ENCODE measurements at regions not wholly inside any gene's neighbourhood (a gene's known extent, or its start where the extent isn't known, plus 50 kb on each side); places are given as distances from the start of the nearest gene placed in this dataset.

GRCh38 chr6:134866563-134866962 is 83.3 kb downstream of the ALDH8A1 start:
- H3K4me3 Mint-ChIP-seq: no peak overlapping the region
- H3K9me3 Mint-ChIP-seq: no peaks in the 10 kb centered on the region
- CTCF ChIA-PET: interaction anchor here (1.3 to 1.5 kb wide), 2 partner anchors 16 to 743 kb away, joined by 4 to 5 read pairs; no protein-coding TSS in a partner anchor
- no peak overlapping the region for H3K27ac Mint-ChIP-seq
- H3K27me3 Mint-ChIP-seq: peaks cover 1% of the 10 kb centered on the region
- intact Hi-C loops (cut with micrococcal nuclease): no loop called here
- DNase-seq: no peak
- H3K36me3 Mint-ChIP-seq: no peaks in the 10 kb centered on the region
- POLR2A ChIA-PET: no interaction called here
- H3K4me1 Mint-ChIP-seq (ENCODE audit: low read depth): peaks cover 9% of the 10 kb centered on the region

DNA sequence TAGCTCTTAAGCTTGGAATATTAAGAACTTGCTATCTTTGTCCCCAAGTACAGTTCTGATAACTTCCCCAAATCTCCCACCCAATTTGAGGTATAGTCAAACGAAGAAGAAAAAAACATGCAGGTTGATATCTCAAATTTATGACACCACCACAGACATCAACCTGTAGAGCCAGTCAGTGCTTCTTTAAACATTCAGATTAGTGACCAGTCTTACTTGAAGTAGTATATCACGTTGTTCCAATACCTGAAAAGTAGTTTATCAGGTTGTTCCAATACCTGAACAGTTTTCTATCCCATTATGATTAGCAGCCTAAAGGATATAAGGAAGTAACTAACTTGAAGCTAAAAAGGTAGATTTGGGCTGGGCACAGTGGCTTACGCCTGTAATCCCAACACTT is 85.3 kb downstream of the ALDH8A1 start:
- H3K27me3 Mint-ChIP-seq: peaks cover 1% of the 10 kb centered on the region
- H3K4me1 Mint-ChIP-seq (ENCODE audit: low read depth): no peaks in the 10 kb centered on the region
- H3K9me3 Mint-ChIP-seq: no peaks in the 10 kb centered on the region
- H3K27ac Mint-ChIP-seq: no peak overlapping the region
- intact Hi-C loops (cut with micrococcal nuclease): no loop called here
- no peak for DNase-seq
- H3K36me3 Mint-ChIP-seq: no peaks in the 10 kb centered on the region
- POLR2A ChIA-PET: no interaction called here
- no peak overlapping the region for H3K4me3 Mint-ChIP-seq
- CTCF ChIA-PET: interaction anchor here (1.6 kb wide), 1 partner anchor 18 kb away, joined by 4 read pairs; no protein-coding TSS in a partner anchor

- Mint-ChIP-seq H3K9me3 (no peaks in the 10 kb centered on the region), H3K4me1 (ENCODE audit: low read depth) (no peaks in the 10 kb centered on the region), H3K4me3 (no peak overlapping the region), H3K27me3 (peaks cover 1% of the 10 kb centered on the region), H3K27ac (no peak overlapping the region), H3K36me3 (no peaks in the 10 kb centered on the region)
- no peak for DNase-seq
- POLR2A ChIA-PET: no interaction called here
- intact Hi-C loops (cut with micrococcal nuclease): no loop called here
- CTCF ChIA-PET: interaction anchor here (1.1 to 1.6 kb wide), 2 partner anchors 11 to 19 kb away, joined by 3 to 4 read pairs; no protein-coding TSS in a partner anchor
These were observed 86.0 kb downstream of the ALDH8A1 start for GRCh38 chr6:134863763-134864510.

DNA sequence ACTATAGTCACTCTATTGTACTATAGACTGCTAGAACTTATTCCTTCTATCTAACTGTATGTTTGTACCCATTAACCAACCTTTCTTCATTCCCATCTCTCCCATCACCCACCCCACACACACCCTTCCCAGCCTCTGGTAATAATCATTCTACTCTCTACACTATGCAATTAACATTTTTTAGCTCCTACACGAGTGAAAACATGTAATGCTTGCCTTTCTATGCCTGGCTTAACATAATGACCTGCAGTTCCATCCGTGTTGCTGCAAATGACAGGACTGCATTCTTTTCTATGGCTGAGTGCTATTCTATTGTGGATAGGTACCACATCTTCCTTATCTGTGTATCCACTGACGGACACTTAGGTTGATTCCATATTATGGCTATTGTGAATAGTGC is 95.5 kb downstream of the ALDH8A1 start:
- H3K9me3 Mint-ChIP-seq: no peaks in the 10 kb centered on the region
- H3K4me1 Mint-ChIP-seq (ENCODE audit: low read depth): no peaks in the 10 kb centered on the region
- H3K27me3 Mint-ChIP-seq: peaks cover 3% of the 10 kb centered on the region
- H3K36me3 Mint-ChIP-seq: no peaks in the 10 kb centered on the region
- POLR2A ChIA-PET: no interaction called here
- H3K4me3 Mint-ChIP-seq: no peak overlapping the region
- no peak overlapping the region for H3K27ac Mint-ChIP-seq
- intact Hi-C loops (cut with micrococcal nuclease): no loop called here
- DNase-seq: no peak
- CTCF ChIA-PET: interaction anchor here (1.1 to 1.2 kb wide), 2 partner anchors 29 to 86 kb away, joined by 3 read pairs; no protein-coding TSS in a partner anchor

DNA sequence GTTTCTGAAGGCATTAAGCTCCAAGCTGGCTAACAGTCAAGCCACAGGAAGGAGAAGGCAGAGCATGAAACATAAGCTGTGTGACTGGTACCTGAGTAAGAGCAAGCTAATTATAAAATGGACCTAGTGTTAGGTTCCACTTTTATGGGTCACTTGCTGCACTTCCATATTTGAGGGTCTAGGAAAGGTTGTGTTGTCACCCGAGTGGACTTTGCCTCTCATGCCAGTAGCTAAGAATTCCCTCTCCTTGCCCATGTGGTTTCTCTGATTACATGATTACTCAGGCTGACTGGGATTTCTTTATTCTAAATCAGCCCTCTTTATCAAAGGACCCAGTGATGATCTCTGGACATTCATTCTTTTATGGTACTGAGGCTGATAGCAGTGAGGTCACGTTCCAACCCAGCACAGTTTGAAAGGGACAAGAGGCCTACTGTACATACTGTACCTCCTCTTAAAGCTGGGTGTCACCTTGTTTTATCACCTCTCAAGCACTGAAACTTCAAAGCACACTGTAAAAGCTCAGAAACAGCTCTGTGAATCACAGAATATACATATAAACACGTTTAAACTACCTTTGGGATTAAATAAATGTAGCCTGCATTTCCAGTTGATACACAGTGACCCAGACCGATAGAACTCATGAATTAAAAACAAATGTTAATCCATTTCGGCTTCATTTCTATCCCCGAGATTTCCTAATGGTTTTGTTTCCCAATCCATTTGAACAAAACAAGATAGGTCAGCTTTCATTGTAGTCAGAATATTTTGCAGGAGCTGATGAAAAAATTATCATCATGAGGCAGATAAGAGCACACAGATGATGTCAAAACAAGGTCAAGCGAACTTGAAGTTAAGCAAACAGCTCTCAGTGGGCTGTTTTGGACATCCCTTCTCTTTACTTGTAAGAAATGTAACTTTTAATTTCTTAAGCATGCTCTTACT is 96.5 kb downstream of the ALDH8A1 start:
- Mint-ChIP-seq H3K4me3 (no peak overlapping the region), H3K4me1 (ENCODE audit: low read depth) (no peaks in the 10 kb centered on the region), H3K36me3 (no peaks in the 10 kb centered on the region), H3K27ac (no peak overlapping the region), H3K27me3 (peaks cover 3% of the 10 kb centered on the region), H3K9me3 (no peaks in the 10 kb centered on the region)
- CTCF ChIA-PET: interaction anchor here (0.5 to 1.2 kb wide), 6 partner anchors 10 to 730 kb away, joined by 3 to 4 read pairs (median 3); no protein-coding TSS in a partner anchor
- DNase-seq: no peak
- intact Hi-C loops (cut with micrococcal nuclease): no loop called here
- POLR2A ChIA-PET: no interaction called here

DNA sequence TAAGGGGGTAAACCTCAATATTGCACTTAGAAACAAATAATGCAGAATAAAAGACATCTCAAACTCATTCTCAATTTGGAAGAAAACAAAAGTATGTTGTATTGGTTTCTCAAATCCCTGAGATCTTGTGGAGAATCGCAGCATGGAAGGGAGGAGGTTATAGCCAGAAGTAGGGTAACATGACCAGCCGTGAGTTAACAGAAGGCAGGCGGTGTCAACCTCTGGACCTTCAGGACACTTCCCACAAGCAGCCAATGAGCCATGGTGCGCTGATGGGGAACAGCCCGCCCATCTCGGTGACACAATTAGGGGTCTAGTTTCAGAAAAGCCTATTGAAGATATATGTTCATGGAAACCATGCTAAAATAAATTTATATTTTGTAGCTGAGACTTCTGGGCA is 98.4 kb downstream of the ALDH8A1 start:
- DNase-seq: no peak
- intact Hi-C loops (cut with micrococcal nuclease): no loop called here
- no peaks in the 10 kb centered on the region for H3K36me3 Mint-ChIP-seq
- ChIA-PET CTCF (no interaction called here), POLR2A (no interaction called here)
- peaks cover 3% of the 10 kb centered on the region for H3K27me3 Mint-ChIP-seq
- H3K4me3 Mint-ChIP-seq: no peak overlapping the region
- H3K9me3 Mint-ChIP-seq: no peaks in the 10 kb centered on the region
- no peaks in the 10 kb centered on the region for H3K4me1 Mint-ChIP-seq (ENCODE audit: low read depth)
- H3K27ac Mint-ChIP-seq: no peak overlapping the region

DNA sequence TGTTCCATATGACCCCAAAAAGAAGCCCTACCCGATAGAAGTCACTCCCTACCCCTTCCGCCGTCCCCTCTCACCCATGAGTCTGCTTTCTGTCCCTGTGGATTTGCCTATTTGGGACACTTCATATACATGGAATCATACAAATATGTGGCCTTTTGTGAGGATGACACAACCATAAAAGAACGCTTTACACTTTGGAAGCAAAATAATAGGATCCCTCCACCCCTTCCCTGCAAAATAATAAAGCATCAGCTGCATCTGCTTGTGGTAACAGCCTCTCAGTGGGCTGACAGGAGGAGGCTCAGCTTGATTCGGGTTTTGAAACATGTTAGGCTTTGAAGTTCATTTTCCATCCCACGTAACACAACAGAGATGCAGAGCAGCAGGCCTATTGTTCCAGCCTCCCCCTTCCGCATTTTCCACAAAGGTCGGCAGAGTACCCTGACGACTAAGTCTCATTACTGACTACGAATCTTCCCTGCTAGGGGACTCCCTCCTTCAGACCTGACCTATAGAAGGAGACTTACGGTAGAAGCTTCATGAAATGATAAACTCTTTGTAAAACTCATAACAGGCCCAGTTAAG is 99.1 kb downstream of the ALDH8A1 start:
- peaks cover 3% of the 10 kb centered on the region for H3K27me3 Mint-ChIP-seq
- intact Hi-C loops (cut with micrococcal nuclease): no loop called here
- no peak for DNase-seq
- POLR2A ChIA-PET: no interaction called here
- CTCF ChIA-PET: no interaction called here
- H3K4me1 Mint-ChIP-seq (ENCODE audit: low read depth): no peaks in the 10 kb centered on the region
- H3K4me3 Mint-ChIP-seq: no peak overlapping the region
- H3K27ac Mint-ChIP-seq: no peak overlapping the region
- no peaks in the 10 kb centered on the region for H3K9me3 Mint-ChIP-seq
- H3K36me3 Mint-ChIP-seq: no peaks in the 10 kb centered on the region

GRCh38 chr6:134849920-134850447 is 99.9 kb downstream of the ALDH8A1 start:
- Mint-ChIP-seq H3K36me3 (no peaks in the 10 kb centered on the region), H3K27me3 (peaks cover 3% of the 10 kb centered on the region), H3K9me3 (no peaks in the 10 kb centered on the region), H3K27ac (no peak overlapping the region), H3K4me1 (ENCODE audit: low read depth) (no peaks in the 10 kb centered on the region), H3K4me3 (no peak overlapping the region)
- DNase-seq: no peak
- ChIA-PET CTCF (no interaction called here), POLR2A (no interaction called here)
- intact Hi-C loops (cut with micrococcal nuclease): no loop called here

DNA sequence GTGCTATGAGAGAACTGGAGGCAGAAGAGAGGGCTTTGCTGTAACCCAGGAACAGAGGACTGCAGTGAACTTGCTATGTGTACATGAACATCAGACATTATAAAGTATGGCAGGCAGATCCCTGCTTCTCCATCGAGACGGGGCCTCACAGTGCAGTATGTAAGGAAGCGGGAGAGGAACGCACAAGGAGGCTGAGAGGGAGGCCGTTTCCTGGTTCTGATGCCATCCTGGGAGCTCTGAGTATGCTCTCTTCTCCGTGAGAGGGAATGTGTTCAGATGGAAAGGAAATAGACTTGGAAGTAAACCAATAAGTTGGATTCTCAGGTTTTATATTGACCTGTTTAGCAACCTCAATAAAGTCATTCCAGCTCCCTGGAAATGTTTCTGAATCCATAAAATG is 101.8 kb downstream of the ALDH8A1 start:
- H3K9me3 Mint-ChIP-seq: no peaks in the 10 kb centered on the region
- intact Hi-C loops (cut with micrococcal nuclease): no loop called here
- H3K27me3 Mint-ChIP-seq: peaks cover 2% of the 10 kb centered on the region
- H3K4me3 Mint-ChIP-seq: no peak overlapping the region
- no peaks in the 10 kb centered on the region for H3K36me3 Mint-ChIP-seq
- no peak for DNase-seq
- H3K4me1 Mint-ChIP-seq (ENCODE audit: low read depth): no peaks in the 10 kb centered on the region
- H3K27ac Mint-ChIP-seq: no peak overlapping the region
- ChIA-PET CTCF (interaction anchor here (1.3 kb wide), 1 partner anchor 25 kb away, joined by 3 read pairs; no protein-coding TSS in a partner anchor), POLR2A (interaction anchor here (0.7 kb wide), 1 partner anchor 31 kb away, joined by 3 read pairs; no protein-coding TSS in a partner anchor)

DNA sequence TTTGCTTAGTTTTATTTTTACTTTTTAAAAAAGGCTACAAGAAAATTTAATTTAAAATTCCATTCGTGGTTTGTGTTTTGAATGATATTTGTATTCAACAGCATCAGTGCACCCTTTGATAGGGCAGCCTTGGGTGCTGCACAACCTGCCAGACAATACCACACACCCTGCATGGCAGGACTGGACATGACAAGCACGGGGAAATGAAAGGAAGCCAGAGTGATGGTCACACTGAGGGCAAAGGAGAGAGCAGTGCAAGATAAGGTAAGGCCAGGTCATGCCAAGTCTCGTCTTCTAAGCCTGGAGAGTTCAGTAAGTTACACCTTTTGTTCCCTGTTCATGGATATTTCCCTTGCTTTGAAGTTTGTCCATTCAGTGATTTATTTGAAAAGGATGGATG is 103.0 kb downstream of the ALDH8A1 start:
- ChIA-PET POLR2A (no interaction called here), CTCF (no interaction called here)
- intact Hi-C loops (cut with micrococcal nuclease): no loop called here
- H3K9me3 Mint-ChIP-seq: no peaks in the 10 kb centered on the region
- H3K36me3 Mint-ChIP-seq: no peaks in the 10 kb centered on the region
- no peak for DNase-seq
- no peaks in the 10 kb centered on the region for H3K27me3 Mint-ChIP-seq
- no peak overlapping the region for H3K4me3 Mint-ChIP-seq
- H3K27ac Mint-ChIP-seq: no peak overlapping the region
- no peaks in the 10 kb centered on the region for H3K4me1 Mint-ChIP-seq (ENCODE audit: low read depth)

GRCh38 chr6:134846031-134846430 is 103.9 kb downstream of the ALDH8A1 start:
- Mint-ChIP-seq H3K27ac (no peak overlapping the region), H3K4me3 (no peak overlapping the region), H3K9me3 (no peaks in the 10 kb centered on the region), H3K27me3 (no peaks in the 10 kb centered on the region), H3K4me1 (ENCODE audit: low read depth) (no peaks in the 10 kb centered on the region), H3K36me3 (no peaks in the 10 kb centered on the region)
- CTCF ChIA-PET: interaction anchor here (0.7 kb wide), 1 partner anchor 749 kb away, joined by 3 read pairs; no protein-coding TSS in a partner anchor
- intact Hi-C loops (cut with micrococcal nuclease): no loop called here
- DNase-seq: no peak
- POLR2A ChIA-PET: no interaction called here

GRCh38 chr6:134844120-134844519 is 105.8 kb downstream of the ALDH8A1 start:
- Mint-ChIP-seq H3K4me1 (ENCODE audit: low read depth) (no peaks in the 10 kb centered on the region), H3K36me3 (no peaks in the 10 kb centered on the region), H3K4me3 (no peak overlapping the region), H3K27me3 (no peaks in the 10 kb centered on the region), H3K9me3 (no peaks in the 10 kb centered on the region), H3K27ac (no peak overlapping the region)
- intact Hi-C loops (cut with micrococcal nuclease): no loop called here
- POLR2A ChIA-PET: no interaction called here
- no peak for DNase-seq
- CTCF ChIA-PET: interaction anchor here (1.3 kb wide), 1 partner anchor 39 kb away, joined by 3 read pairs; no protein-coding TSS in a partner anchor
